ENCODE measurements at regions not wholly inside any gene's neighbourhood (a gene's known extent, or its start where the extent isn't known, plus 50 kb on each side); places are given as distances from the start of the nearest gene placed in this dataset.
"Not testable (repeated sequence)": the region's sequence is repeated elsewhere in the genome, so short reads cannot be mapped to it uniquely, and the experiment has no call there.

- TF ChIP-seq, protein P1, sequence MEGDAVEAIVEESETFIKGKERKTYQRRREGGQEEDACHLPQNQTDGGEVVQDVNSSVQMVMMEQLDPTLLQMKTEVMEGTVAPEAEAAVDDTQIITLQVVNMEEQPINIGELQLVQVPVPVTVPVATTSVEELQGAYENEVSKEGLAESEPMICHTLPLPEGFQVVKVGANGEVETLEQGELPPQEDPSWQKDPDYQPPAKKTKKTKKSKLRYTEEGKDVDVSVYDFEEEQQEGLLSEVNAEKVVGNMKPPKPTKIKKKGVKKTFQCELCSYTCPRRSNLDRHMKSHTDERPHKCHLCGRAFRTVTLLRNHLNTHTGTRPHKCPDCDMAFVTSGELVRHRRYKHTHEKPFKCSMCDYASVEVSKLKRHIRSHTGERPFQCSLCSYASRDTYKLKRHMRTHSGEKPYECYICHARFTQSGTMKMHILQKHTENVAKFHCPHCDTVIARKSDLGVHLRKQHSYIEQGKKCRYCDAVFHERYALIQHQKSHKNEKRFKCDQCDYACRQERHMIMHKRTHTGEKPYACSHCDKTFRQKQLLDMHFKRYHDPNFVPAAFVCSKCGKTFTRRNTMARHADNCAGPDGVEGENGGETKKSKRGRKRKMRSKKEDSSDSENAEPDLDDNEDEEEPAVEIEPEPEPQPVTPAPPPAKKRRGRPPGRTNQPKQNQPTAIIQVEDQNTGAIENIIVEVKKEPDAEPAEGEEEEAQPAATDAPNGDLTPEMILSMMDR (IDR thresholded peaks at IDR 0.05): not testable (repeated sequence)
- not testable (repeated sequence) for TF ChIP-seq JUN (CRISPR knock-in tag; IDR thresholded peaks at IDR 0.05)
- TF ChIP-seq, protein P2, sequence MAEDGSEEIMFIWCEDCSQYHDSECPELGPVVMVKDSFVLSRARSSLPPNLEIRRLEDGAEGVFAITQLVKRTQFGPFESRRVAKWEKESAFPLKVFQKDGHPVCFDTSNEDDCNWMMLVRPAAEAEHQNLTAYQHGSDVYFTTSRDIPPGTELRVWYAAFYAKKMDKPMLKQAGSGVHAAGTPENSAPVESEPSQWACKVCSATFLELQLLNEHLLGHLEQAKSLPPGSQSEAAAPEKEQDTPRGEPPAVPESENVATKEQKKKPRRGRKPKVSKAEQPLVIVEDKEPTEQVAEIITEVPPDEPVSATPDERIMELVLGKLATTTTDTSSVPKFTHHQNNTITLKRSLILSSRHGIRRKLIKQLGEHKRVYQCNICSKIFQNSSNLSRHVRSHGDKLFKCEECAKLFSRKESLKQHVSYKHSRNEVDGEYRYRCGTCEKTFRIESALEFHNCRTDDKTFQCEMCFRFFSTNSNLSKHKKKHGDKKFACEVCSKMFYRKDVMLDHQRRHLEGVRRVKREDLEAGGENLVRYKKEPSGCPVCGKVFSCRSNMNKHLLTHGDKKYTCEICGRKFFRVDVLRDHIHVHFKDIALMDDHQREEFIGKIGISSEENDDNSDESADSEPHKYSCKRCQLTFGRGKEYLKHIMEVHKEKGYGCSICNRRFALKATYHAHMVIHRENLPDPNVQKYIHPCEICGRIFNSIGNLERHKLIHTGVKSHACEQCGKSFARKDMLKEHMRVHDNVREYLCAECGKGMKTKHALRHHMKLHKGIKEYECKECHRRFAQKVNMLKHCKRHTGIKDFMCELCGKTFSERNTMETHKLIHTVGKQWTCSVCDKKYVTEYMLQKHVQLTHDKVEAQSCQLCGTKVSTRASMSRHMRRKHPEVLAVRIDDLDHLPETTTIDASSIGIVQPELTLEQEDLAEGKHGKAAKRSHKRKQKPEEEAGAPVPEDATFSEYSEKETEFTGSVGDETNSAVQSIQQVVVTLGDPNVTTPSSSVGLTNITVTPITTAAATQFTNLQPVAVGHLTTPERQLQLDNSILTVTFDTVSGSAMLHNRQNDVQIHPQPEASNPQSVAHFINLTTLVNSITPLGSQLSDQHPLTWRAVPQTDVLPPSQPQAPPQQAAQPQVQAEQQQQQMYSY (CRISPR knock-in tag; IDR thresholded peaks at IDR 0.05): not testable (repeated sequence)
Measured at GRCh38 chr7:131625345-131625744, 68.9 kb upstream of the PODXL start.
